CD4-positive, alpha-beta T cell treated with Interleukin-4 for 1 hour (primary cell): ENCODE measurements at regions not wholly inside any gene's neighbourhood (a gene's known extent, or its start where the extent isn't known, plus 50 kb on each side); places are given as distances from the start of the nearest gene placed in this dataset.
"Not testable (repeated sequence)": the region's sequence is repeated elsewhere in the genome, so short reads cannot be mapped to it uniquely, and the experiment has no call there.

Experiments used
- DNase-seq, 2 donors: peaks; one replicate each; pipeline ENCODE4 v3.0.0-alpha.2; 2020 to 2022

DNA sequence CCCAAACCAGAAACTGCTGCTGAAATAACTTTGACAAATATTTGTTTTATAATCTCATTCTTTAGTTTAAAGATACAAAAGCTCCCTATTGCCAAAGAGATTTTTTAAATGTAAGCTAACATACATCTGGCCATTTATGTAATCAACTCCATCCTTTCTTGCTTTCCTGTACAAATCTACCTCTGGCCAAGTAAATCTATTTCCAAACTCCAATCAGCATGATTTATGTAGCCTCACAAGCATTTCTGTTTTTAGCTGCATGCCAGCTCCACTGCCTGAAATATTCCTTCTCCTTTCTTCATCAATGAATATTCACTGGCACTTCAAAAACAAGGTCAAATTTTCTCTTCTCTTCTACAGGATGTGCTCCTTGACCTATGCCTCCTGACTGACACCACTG, 80.0 kb downstream of the SHOX2 start:
- DNase-seq = no peak

DNA sequence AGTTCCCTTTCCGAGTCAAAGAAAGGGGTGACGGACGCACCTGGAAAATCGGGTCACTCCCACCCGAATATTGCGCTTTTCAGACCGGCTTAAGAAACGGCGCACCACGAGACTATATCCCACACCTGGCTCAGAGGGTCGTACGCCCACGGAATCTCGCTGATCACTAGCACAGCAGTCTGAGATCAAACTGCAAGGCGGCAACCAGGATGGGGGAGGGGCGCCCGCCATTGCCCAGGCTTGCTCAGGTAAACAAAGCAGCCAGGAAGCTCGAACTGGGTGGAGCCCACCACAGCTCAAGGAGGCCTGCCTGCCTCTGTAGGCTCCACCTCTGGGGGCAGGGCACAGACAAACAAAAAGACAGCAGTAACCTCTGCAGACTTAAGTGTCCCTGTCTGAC, 86.3 kb downstream of the SHOX2 start:
- not testable (repeated sequence) for DNase-seq

DNA sequence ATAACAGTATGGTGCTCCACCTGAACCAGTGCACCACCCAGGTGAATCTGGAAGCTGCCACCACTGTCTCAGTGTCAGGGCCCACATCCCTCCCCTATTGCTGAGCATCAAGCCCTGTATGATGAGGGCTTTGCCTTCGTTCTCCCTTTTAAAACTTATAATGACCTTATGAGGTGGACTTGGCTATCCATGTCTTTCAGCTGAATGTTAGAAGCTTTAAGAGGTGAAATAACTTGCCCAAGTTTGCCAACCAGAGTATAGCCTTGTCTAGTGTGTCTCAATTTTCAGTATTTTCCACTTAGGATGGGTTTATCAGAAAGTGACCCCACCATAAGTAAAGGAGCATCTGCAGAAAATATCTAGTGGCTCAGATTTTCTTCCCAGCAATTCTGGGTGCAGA, 87.8 kb downstream of the SHOX2 start:
- DNase-seq = no peak

DNA sequence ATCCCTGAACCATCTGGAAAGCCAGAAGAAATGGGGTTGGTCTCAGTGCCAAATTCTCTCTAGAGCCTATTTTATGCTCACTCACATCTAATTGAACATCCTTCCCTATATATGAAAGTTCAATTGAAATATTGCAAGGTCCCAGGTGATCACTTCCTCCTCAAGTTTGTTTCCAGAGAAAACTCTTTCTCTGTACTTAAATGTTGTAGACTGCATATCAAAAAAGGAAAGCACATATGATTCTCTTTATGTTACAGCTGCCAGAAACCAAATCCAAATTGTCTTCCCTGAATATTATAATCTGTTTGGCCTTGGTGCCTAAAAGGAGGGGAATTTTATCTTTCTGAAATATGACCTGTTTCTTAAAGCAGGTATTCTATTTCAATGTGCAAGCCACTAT, 93.3 kb downstream of the SHOX2 start:
- no peak for DNase-seq

DNA sequence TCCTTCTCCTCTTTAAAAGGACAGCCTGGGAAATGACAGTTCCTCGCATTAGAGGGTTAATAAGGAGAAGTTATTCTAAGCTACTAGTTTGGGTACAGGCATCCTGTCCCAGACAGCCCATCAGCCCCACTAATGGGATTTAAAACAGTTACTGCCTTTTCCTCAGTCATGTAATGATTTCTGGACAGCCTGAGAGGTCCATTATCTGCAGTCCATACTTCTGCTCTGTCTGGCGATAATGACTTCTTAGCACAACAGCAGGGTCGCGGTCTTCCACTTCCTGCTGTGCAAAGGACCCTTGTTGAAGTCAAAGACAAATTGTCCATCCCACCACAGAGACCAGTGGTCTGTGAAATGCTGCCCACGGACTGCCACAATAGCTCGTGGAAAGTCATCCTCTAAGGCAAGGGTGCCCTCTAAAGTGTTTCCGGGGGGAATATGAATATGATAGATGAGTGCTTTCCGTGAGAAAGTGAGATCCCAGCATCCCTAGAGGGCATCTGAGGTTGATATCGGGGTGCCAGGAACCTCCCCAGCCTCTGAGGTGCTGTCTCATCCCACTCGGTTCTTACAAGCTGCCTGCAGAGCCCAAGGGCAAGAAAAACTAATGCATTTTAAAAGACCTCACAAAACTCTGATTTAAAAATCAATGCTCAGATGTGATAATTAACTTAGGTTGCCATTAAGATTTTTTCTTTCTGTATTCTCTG, 100.7 kb downstream of the SHOX2 start:
- no peak for DNase-seq

DNA sequence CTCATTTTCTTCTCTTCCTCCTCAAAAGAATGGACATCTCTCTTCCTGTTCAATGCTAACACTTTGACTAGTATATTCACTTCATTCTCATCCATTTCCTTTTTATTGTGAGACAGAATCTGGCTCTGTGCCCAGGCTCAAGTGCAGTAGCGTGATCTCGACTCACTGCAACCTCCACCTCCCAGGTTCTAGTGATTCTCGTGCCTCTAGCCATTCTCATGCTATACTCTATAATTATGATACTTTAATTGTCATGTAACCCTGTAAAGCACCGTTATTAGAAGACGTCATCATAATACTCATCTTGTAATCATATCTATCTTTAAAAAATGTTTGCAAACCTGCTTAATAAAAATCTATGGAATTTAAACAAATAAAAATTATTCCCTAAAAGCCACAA, 107.0 kb downstream of the SHOX2 start:
- DNase-seq = no peak

DNA sequence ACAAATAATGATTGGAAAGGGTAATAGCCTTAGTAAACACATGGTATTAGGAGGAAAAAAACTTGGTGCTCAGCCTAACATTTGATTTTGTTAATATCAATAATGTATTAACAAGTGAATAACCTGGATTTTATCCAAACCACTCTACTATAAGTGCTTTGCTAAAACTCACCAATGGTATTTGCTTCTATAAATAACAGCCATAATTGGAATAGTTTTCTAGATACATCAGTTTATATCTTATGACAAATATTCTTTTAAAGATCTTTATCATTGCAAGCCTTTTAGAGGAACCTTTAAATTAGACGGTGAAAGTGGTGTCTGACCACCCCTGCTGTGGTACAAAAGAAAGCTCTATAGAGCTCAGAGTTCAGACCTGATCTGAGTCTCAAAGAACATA, 123.9 kb downstream of the SHOX2 start:
- DNase-seq = no peak

DNA sequence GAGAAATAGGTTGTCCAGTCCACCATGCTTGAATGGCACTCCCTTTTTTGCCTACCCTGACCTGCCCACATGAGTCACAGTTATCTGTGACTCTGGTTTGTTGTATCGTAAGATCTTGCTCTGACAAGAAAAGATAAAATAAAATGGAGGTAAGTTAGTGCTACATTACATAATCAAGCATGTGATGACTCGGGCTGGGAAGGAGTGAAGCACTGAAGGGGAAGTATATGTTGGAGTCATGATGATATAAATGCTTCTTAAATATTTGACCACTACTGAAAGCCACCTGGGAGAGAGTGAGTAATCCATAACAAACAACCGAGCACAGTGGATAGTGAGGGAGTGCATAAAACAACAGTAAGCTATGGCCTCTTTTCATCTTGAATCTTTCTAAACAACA, 124.4 kb downstream of the SHOX2 start:
- DNase-seq = no peak

DNA sequence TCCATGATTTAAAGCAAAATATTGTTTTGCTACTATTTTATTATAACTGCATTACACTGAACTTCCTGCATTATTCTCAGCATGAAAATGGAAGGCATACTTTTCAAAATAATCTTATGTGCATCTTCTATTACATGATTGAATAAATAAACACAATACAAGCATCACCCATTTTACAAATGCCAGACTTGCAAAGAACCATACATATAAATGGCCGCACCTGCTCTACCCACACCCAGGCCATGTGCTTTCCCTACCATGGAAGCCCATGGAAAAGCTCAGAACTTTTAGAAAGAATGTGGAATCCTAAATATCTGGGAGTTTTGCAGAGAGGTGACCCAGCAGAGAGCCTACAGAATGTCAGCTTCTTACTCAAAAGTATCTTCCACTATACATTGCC, 127.2 kb downstream of the SHOX2 start:
- DNase-seq = no peak

DNA sequence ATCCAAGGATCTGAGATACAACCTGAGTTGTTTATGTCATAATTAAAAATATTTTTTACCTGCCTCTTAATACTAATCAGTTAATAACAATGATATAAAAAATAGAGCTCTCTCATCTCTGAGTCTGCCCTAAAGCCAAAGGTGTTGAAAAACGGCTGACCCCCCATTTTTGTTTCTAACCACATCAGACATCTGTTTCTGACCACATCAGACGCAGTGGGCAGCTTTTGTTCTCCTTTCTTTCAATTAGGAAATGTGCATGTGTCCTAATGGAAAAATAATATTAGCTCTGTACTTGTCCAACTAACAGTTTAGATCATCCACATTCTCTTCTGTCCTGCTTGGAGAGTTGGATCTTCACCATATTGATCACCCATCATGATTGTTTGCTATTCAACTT, 144.6 kb downstream of the SHOX2 start:
- no peak for DNase-seq

DNA sequence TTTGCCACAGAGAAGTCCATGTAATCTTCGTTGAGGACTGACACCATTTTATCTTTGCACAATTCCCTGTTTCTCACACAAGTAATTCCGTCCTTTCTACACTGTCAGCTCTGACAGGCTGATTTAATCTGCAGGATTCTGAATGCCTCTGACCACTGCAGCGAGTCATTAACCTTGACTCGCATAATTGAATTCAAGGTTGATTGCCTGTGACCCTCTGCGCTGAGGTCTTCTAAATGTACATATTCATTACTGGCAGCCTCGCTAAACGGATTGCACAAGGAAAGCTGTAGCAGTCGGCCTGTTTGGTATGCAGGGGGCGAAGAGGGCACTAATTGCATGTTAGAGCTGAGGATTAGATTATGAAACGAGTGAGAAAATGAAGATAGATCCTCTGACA, 147.8 kb downstream of the SHOX2 start:
- no peak for DNase-seq

DNA sequence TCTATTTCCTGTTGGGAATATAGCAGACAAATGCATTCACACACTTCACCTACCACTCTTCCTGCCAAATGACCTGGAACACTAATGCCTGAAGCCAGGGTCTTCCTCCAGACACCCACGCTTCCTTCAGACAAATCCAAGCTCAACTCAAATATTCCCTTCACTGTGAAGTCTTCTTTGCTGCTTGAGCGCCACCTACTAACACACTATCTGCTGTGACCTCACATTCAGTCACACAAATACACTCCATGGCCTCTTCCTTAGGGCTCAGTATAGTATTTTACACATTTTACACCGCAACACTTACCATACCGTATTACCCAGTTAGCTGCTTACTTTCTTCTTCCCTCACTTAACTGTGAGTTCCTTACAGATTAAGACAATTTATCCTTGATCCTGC, 149.4 kb downstream of the SHOX2 start:
- no peak for DNase-seq

DNA sequence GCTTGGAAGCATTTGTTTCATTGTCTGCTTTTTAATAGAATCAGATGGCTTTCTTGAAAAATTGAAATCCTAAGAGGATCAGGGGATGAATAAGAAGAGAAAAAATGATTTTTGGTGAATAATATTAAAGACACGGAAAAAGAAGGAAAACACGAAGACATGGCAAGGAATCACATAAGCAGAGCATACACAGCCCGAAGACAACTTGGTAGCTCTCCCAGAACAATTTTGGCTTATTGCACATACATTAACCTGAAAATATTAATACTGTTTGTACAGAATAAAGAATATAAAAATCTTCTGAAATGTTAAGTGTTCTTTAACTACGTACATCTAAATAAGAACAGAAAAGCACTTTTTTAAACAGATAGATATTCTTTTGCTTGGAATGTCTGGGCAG, 150.0 kb downstream of the SHOX2 start:
- DNase-seq = no peak

DNA sequence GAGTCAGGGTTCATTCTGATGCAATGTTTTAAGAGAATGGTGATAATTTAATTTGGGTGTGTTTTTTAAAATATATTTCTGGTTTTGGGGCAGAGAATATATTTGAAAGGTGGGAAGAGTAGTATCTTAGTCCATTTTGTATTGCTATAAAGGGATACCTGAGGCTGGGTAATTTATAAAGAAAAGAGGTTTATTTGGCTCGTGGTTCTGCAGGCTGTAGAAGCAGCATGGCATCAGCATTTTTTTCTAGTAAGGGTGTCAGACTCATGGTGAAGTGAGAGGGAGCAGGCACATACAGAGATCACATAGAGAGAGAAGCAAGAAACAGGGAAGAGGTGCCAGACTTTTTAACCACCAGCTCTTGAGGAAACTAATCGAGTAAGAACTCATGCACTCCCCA, 152.7 kb downstream of the SHOX2 start:
- no peak for DNase-seq

DNA sequence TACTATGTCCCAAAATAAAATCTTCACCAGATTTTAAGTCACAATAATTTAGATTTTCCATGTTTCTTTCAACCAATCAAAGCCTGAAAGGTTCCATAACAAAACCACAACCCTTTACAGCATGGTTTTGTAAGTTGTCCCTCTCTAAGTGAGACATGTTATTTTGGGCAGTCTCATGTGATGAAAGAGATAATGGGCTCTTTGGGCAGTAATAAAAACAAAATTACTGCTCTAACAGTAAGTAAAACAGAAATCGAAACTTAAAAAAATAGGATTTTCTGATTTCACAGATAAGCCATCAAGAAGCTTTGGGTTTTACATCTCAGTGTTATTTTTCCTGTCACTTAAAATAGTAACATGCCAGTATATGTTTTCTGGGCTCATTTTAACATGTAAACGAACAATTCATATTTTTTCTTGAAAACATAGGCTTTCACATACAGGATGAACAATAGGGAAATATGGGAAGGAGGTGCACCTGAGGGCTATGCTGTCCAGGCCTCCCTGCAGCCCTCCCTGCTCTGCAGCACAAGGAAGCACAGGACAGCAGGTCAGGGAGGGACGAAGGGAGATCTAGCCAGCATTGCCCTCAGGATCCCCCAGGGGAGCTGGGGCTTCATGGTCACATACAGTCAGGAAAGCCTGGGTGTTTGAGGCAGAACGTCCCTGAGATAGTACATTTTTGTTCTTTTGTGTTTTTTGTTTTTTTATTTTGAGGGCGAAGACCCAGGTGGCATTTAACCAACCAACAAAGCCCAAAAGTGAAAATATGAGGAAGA, 157.4 kb downstream of the SHOX2 start:
- no peak for DNase-seq

DNA sequence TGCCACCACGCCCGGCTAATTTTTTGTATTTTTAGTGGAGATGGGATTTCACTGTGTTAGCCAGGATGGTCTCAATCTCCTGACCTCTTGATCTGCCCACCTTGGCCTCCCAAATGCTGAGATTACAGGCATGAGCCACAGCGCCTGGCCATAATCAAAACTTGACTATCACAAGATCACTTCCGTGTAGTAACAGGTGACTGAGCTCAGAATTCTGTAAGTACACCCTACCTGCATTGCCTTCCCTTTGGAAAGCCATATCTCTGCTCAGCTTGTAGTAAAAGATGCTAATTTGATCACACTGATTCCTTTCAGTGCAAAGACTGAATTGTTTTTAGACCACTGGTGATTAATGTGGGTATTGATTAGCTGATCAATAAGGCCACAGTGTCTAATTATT, 167.1 kb downstream of the SHOX2 start:
- no peak for DNase-seq

DNA sequence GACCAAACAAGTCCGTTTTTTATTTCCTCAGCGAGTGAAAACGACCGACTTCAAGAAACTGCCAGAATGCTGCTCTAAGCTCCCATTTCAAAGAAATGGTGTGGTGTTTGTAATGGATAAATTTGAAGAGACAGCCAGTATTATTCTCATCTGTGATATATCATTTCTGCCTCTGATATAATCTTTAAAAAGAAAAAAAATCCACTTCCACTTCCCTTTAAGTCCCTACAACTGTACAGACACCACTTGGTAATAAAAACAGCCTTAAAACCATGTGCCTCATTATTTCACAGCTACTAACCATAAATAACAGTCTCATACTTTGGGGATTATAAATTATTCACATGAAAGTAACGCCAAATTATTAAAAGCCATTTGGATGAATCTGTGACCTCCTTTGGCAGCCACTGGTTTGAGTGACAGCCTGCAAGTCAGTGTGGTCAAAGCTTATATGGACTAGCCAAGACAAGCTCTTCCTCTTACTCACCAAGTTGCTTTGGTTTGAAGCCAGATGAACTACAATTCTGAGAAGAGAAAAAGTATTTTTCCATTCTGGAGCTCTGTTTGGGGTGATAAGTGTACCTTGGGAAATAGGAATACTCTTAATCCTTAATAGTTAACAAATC, 168.0 kb downstream of the SHOX2 start:
- no peak for DNase-seq

DNA sequence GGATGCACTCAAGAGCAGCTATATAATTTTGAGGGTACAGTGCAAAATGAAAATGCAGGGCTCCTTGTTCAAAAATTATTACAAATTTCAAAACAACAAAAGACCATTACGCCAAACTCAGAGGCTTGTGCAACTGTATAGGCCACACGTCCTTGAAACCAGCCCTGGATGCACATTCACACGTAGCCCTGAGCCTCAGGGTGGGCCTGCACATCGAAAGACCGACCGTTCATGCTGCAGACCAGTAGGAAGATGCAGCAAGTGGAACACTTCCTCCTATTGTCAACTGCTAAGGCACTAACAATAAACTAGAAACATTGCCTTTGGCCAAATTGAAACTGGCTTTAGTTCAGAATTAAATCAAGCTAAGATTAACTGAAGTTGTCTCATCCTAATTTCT, 174.7 kb downstream of the SHOX2 start:
- DNase-seq = no peak

DNA sequence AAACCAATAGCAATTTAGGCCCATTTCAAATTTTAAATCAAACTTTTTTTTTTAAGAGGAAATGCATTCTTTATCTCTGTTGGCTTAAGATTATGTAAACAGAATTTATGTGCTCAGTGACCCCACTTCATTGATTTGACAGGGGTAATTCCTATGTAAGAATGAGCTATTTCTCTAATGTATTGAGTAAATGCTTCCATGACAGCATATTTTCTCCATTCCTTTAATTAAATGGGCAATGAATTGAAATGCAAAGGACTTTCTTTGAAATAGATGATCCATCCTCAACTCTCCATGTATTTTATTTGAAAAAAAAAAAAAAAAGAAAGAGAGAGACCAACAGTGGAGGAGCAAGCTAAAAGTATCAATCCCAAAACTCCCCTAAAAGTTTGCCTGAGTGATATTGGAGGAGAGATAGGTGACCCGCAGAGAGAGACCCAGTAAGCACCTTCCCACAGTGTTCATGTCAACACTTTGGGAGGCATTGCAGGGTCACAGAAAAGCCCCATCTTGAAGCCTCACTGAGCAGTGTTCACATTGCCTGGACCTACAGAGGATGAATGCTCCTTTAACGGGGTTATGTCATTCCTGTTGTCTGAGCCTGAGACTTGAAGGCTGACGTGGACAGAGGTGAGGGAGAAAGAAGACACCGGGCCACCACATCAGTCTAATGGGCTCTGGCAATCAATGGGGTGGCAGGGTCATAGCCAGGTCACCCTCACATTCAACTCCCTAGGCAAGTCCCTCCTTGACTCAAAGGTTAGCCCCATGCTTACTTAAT, 176.0 kb downstream of the SHOX2 start:
- no peak for DNase-seq

DNA sequence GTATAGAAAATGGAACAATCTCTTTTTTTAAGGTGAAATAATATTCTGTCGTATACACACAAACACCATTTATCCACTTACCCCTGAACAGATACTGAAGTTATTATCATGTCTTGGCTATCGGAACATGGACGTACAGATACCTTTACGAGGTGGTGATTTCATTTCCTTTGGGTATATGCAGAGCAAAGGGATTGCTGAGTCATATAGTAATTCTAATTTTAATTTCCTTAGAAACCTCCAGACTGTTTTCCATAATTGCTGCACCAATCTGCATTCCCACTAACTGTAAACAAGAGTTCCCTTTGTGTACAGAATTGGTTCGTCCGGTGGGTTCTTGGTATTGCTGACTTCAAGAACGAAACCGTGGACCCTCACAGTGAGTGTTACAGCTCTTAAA, 179.4 kb downstream of the SHOX2 start:
- DNase-seq = no peak

DNA sequence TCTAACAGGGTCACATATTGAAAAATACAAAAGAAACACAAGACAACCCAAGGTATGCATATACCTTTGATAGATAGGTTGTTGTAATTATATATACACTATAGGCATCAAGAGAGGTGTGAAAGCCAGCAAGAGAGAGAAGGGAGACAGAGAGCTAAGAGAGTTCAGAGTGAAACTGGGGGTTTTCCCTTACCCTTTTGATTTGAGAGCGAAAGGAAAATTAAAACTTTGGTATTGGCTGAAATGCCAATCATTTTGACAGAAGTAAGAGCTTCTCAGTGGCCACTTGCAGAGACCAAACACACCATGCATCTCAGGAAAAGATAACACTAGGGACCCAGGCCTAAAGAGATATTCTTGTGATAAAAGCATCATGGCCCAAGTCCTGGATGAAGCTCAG, 183.6 kb downstream of the SHOX2 start:
- no peak for DNase-seq

DNA sequence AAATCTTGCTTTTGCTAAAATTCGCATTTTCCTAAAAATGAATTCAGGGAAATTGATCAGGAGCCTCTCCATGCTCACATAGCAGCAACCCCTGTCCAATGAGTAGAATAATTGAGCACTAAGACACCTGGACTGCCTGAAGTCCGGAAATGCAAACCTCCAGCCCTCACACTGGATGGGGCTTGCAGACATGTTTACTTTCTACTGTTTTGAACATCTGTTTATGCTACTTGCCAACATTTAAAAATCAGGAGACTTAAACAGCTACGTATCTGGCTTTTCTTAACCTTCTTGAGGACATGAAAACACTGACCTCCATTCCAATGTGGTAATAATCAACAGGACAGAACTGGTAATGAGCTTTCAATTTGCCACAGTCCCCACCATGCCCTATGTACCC, 184.4 kb downstream of the SHOX2 start:
- DNase-seq = no peak
